M059J (cell line): ENCODE measurements at regions not wholly inside any gene's neighbourhood (a gene's known extent, or its start where the extent isn't known, plus 50 kb on each side); places are given as distances from the start of the nearest gene placed in this dataset.

Experiments used
- DNase-seq: peaks from one replicate; pipeline ENCODE4 v3.0.0-alpha.2; 2012; ENCODE audit warnings: low read depth

DNA sequence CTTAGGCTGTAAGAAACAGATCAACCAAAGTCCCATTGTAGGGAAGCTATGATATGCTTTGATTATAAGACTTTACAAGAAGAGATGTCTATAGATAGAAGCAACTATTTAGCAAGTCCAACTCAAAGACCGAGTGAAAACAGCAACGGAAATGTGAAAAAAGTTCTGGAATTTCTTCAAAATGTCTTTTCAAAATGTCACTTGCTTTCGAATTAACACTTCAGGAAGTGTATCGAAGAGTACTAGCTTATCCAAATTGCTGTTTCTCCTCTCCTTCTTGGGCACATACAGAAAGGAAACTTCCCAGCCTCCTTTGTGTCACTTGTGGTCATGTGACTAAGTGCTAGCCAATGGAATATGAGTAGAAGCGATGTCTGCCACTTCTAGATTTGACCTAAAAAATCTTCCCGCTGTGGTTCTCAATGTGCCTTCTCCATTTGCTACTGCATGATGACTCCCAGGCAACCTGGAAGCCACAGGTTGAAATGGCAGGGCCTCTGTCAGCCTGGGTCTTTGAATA, 89.9 kb downstream of the TSEN15 start:
- no peak for DNase-seq

DNA sequence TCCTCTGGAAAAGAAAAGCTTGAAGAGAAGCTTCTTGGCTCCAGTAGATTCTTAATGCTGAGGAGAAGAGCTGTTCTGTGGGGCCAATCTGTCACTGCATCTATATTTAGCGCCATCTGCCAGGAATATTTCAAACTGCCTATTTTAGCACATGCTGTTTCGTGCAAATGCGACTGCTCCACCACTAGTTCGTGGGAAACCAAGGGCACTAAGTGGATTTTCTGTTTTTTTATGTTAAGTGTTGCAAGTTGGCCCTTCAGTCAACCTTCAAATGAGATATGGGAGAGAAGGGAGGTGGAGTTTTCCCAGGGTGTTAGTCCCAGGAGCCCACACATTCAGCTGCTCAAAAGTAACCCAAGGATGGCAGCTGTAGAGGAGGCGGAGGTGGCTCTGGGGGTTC, 91.9 kb downstream of the TSEN15 start:
- DNase-seq, result no peak

DNA sequence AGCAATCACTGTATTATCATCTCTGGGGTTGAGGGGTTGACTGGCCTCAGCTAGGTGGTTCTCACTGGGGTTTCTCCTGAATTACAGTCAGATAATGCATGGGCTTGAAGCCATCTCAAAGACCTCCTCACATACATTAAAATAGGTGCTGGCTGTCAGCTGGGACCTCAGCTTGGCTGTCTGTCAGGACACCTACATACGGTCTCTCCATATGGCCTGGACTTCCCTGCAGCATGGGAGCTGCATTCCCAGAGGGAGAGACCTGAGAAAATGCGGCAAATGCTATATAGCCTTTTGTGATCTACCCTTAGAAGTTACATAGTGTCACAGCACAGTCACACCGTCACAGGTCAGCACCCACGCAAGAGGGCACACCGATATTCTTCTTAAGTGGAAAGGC, 93.6 kb downstream of the TSEN15 start:
- no peak for DNase-seq

DNA sequence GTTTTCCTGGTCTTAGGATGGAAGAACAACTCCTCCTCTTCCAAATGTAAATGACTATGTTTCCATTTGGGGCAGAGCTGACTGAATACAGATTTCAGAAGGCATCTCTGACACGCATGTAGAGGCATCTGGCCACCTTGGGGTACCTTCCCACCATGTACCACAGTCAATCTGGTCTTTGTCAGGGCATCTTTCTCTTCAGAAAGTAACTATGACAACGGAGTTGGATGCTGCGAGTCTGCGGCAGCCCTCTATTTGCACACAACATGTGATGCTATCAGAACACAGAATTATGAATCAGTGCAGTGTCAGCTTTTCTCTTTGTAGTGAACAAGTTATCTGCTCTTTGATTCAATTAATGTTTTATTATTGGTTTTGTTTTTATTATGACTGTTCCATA, 94.7 kb downstream of the TSEN15 start:
- no peak for DNase-seq

- peak; percentile 74 for DNase-seq
Observed at GRCh38 chr1:184150776-184151531, 99.4 kb downstream of the TSEN15 start.

DNA sequence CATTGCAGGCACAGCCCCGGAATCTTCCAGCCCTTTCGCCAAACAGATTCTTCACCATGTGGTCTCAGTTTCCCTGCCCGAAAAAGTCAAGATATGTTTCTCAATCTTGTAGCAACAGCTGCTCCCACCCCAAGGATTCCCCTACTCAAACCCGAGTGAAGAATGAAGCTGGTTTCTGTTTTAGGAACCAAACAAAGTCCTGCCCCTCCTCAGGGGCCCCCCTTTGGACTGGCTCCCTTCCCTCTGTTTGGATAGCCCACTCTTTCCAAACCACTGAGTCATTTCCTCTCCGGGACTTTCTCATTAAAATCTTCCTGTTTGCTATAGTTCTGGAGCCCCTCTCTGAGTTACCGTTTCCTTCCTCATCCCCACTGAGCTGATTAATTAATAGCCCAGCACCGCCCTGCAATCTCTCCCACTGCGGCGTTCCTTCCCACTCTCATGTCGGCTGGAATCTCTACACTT, 100.9 kb downstream of the TSEN15 start:
- peak; percentile 28 for DNase-seq

GRCh38 chr1:184152974-184153373, 101.4 kb downstream of the TSEN15 start:
- no peak for DNase-seq

GRCh38 chr1:184153731-184154130, 102.2 kb downstream of the TSEN15 start:
- no peak for DNase-seq

GRCh38 chr1:184156521-184157393, 105.2 kb downstream of the TSEN15 start:
- DNase-seq, result peak; percentile 77

- no peak for DNase-seq
Observed at GRCh38 chr1:184157394-184157742, 105.8 kb downstream of the TSEN15 start.

- peak; percentile 51 for DNase-seq
Observed at GRCh38 chr1:184158896-184159681, 107.6 kb downstream of the TSEN15 start.

DNA sequence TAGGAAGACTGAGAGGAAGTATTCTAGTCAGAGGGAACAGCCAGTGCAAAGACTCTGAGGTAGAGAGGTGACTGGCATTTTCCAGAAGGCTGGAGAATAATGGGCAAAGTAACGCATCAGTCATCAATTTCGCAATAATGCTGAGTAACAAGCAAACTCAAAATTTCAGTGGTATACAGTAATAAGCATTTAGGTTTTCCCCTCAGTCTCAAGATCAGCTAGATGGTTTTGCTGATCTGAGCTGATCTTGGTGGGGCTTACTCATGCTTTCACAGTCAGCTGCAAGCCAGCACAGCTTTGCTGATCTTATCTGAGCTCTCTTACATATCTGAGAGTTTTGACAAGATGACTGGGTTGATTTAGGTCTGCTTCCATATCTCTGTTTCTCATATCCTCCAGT, 108.7 kb downstream of the TSEN15 start:
- peak; percentile 86 for DNase-seq

DNA sequence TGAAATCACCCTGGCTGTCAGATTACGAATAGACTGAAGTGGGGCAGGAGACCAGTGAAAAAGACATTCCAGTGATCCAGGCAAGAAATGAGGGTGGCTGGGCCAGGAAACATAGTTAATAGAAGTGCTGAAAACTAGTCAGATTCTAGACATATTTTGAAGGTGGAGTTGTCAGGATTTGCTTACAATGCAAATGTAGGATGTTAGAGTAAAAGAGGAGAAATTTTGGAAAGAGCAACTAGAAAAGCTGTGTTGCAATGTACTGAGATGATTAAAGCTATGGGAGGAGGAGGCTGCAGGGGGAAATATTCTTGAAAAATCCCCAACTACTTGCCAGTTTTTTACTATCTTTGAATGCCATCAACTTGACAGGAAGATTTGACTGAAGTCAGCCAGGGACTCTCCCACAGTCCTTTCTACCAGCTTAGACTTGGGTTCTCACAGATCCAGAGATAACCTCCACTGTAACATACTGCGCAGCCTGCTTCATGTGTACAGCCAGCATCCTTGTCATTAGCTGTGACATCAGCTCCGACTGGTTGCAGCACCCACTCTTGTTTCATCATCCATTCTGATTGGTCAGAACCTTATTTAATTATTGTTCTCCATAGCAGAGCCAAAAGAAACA, 109.7 kb downstream of the TSEN15 start:
- peak; percentile 58 for DNase-seq

- DNase-seq, result no peak
Observed at GRCh38 chr1:184162281-184162680, 110.8 kb downstream of the TSEN15 start.

GRCh38 chr1:184163674-184164465, 112.3 kb downstream of the TSEN15 start:
- peak; percentile 89 for DNase-seq

DNA sequence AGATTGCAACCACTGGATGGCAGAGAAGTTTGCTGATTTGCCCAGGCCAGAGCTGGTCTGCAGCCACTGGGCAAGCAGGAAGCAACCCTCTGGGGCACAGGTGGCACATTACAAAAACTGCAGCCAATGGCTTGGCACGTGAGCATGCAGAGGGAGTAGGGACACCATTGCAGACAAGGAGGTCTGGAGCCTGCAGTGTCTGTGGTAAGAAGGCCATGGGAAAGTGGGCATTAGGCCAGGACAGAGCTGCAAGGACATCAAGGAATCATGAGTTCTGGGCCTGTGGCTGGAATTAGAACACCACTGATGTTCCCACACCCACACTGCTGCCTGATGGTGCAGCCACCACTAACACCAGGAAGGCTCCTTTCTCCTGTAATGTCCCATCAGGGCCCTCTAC, 113.0 kb downstream of the TSEN15 start:
- peak; percentile 33 for DNase-seq

GRCh38 chr1:184166485-184166884, 115.0 kb downstream of the TSEN15 start:
- no peak for DNase-seq

DNA sequence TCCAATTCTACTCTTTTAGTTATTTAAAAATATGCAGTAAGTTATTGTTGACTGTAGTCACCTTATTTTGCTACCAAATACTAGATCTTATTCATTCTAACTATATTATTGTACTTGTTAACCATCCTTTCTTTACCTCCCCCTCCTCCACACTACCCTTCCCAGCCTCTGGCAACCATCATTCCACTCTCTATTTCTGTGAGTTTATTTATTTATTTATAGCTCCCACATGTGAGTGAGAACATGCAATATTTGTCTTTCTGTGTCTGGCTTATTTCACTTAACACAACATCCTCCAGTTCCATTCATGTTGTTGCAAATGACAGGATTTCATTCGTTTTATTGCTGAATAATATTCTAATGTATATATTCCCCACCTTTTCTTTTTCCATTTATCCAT, 115.8 kb downstream of the TSEN15 start:
- no peak for DNase-seq

- DNase-seq, result no peak
Observed at GRCh38 chr1:184170719-184171118, 119.2 kb downstream of the TSEN15 start.

DNA sequence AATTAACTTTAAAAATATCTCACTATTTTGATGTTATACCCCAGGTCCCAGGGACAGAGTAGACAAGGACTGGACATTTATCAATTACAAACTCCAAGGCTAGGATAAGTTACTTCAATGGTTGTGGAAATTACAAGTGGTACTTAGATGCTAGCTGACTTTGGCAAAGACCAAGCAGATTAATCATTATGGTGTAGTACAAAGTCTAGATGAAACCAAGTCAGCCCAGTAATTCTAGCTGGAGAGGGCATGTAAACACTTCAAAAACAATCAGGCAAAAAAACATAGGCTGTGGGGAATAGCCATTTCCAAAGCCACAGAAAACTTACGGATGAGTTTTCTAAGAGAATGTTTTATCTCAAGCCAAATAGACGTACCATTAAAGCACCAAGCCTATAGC, 124.5 kb downstream of the TSEN15 start:
- no peak for DNase-seq

DNA sequence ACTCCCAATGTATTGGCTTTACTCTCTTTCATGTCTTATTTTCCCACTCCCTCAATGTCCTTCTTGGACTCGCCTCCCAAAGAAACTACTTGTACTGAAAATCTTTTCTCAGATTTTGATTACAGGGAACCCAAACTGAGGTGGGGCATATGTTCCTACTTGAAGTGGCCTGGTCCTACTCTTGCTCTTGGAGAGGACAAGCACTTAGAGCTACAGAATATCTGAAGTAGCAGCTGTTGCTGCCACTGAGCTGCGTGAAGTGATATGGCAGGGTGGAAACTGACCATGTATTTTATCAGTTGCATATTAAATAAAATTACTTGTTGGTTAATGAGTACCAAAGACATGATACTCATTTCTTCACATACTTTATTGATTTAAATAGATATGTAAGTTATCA, 129.5 kb downstream of the TSEN15 start:
- no peak for DNase-seq
